A549 (cell line): ENCODE measurements at regions not wholly inside any gene's neighbourhood (a gene's known extent, or its start where the extent isn't known, plus 50 kb on each side); places are given as distances from the start of the nearest gene placed in this dataset.

Experiments used
- ATAC-seq, 2 experiments: fragments of 200-7000 bp in 1 of 2; fragments of >200 bp in 1 of 2; cut with Nextera tagmentation in 1 of 2; cut with Tn5 transposase in 1 of 2; 3 replicates each; pipeline versions ENCODE4 v1.8.0 to v1.9.1; 2018 to 2020; ENCODE audit warnings: mild to moderate bottlenecking in 1 of 2, moderate library complexity in 1 of 2
- CTCF ChIA-PET: fragments of 300-600 bp; sonication (Branson Sonifier 250); formaldehyde crosslinking; extraction: SDS; loops from one replicate; lab custom pipeline; 2021; ENCODE audit warnings: antibody characterized with exemption, inconsistent platforms; lab: Yijun Ruan, JAX
- POLR2A ChIA-PET: fragments of 350-600 bp; formaldehyde crosslinking; extraction: SDS; loops from one replicate; lab custom pipeline; 2021; ENCODE audit warnings: antibody characterized with exemption, inconsistent platforms; lab: Yijun Ruan, JAX
- DNase-seq, 2 experiments: peaks; one replicate each; pipeline versions ENCODE4 v3.0.0 to v3.0.0-alpha.2; 2011 to 2016; ENCODE audit warnings: low read depth in 1 of 2, low spot score in 1 of 2
- FAIRE-seq: peaks from 2 replicates; lab custom pipeline; 2011; peaks lifted over from hg19 to GRCh38; lab: Jason Lieb, UNC
- H3K27ac ChIP-seq, 2 experiments: fragments of >200 bp; sonication (Bioruptor Twin); formaldehyde crosslinking; 3 replicates each; pipeline ENCODE4 v1.5.1; 2016 to 2017
- H3K4me1 ChIP-seq: fragments of >200 bp; sonication (Bioruptor Twin); formaldehyde crosslinking; 3 replicates; pipeline ENCODE4 v1.6.1; 2016
- H3K4me2 ChIP-seq: fragments of >200 bp; sonication (Bioruptor Twin); formaldehyde crosslinking; 3 replicates; pipeline ENCODE4 v1.6.1; 2016
- H3K4me3 ChIP-seq: fragments of >200 bp; sonication (Bioruptor Twin); formaldehyde crosslinking; 3 replicates; pipeline ENCODE4 v1.5.1; 2016
- H3K9me3 ChIP-seq: fragments of >200 bp; sonication (Bioruptor Twin); formaldehyde crosslinking; 3 replicates; pipeline ENCODE4 v1.6.1; 2016
- BHLHE40 ChIP-seq: IDR thresholded peaks from 2 replicates; pipeline ENCODE4 v1.6.1; 2012; ENCODE audit warnings: low read depth, low read length, inconsistent platforms
- CHD2 ChIP-seq: fragments of 150-350 bp; IDR thresholded peaks from 2 replicates; pipeline ENCODE4 v1.6.1; 2014; ENCODE audit warnings: low read length; ENCODE audit not compliant: partially characterized antibody
- CHD4 ChIP-seq: fragments of 200-600 bp; sonication (generic); IDR thresholded peaks from 2 replicates; pipeline ENCODE4 v1.6.1; 2016; ENCODE audit warnings: antibody characterized with exemption, mild to moderate bottlenecking, borderline replicate concordance
- FOSB ChIP-seq: fragments of 250-450 bp; sonication (Bioruptor Pico); IDR thresholded peaks from 2 replicates; pipeline ENCODE4 v1.5.0; 2020; ENCODE audit warnings: mild to moderate bottlenecking, moderate library complexity
- FOXS1 ChIP-seq: fragments of 250-450 bp; sonication (Bioruptor Pico); IDR thresholded peaks from 2 replicates; pipeline ENCODE4 v1.5.0; 2020; ENCODE audit warnings: mild to moderate bottlenecking, moderate library complexity
- JUN ChIP-seq, 2 experiments: fragments of >200 bp; sonication (Bioruptor Twin); formaldehyde crosslinking; IDR thresholded peaks; 2 replicates in 1 of 2; 3 replicates in 1 of 2; pipeline ENCODE4 v1.6.1; 2016 to 2017
- KDM5A ChIP-seq: fragments of 200-600 bp; sonication (generic); IDR thresholded peaks from 2 replicates; pipeline ENCODE4 v1.6.1; 2016; ENCODE audit warnings: antibody characterized with exemption, mild to moderate bottlenecking
- MYC ChIP-seq: IDR thresholded peaks from 2 replicates; pipeline ENCODE4 v1.6.1; 2012; ENCODE audit warnings: mild to moderate bottlenecking, inconsistent platforms, low read length, improper control_type of control experiment, borderline replicate concordance
- NFE2L2 ChIP-seq: fragments of 150-350 bp; conservative IDR thresholded peaks from 2 replicates; pipeline ENCODE4 v1.6.1; 2014; ENCODE audit warnings: low read length
- RCOR1 ChIP-seq: fragments of 150-350 bp; IDR thresholded peaks from 2 replicates; pipeline ENCODE4 v1.6.1; 2014; ENCODE audit warnings: antibody characterized with exemption, low read length, low read depth
- RFX5 ChIP-seq: fragments of 450-650 bp; IDR thresholded peaks from 2 replicates; pipeline ENCODE4 v1.7.1; 2014; ENCODE audit warnings: antibody characterized with exemption, mild to moderate bottlenecking, moderate library complexity
- TFCP2L1 ChIP-seq: fragments of 250-450 bp; sonication (Bioruptor Pico); IDR thresholded peaks from 2 replicates; pipeline ENCODE4 v1.5.0; 2021; ENCODE audit warnings: mild to moderate bottlenecking
- WGBS: methylation state at CpG from one replicate; pipeline ENCODE4 v1.1.6; 2017; ENCODE audit errors: missing lambda C conversion rate; 5-methylcytosine and 5-hydroxymethylcytosine counted together
- TF ChIP-seq, protein P1 (sequence below): IDR thresholded peaks from 2 replicates; pipeline ENCODE4 v1.6.1; 2012; ENCODE audit warnings: low read depth, borderline replicate concordance
- TF ChIP-seq, protein P2 (sequence below): fragments of 250-450 bp; sonication (Bioruptor Pico); IDR thresholded peaks from 2 replicates; pipeline ENCODE4 v1.5.0; 2021; ENCODE audit warnings: mild to moderate bottlenecking, moderate library complexity, borderline replicate concordance
- TF ChIP-seq, protein P3 (sequence below): fragments of >200 bp; sonication (Bioruptor Twin); formaldehyde crosslinking; IDR thresholded peaks from 3 replicates; pipeline ENCODE4 v1.6.1; 2016
- TF ChIP-seq, protein P4 (sequence below): fragments of >200 bp; sonication (Bioruptor Twin); formaldehyde crosslinking; IDR thresholded peaks from 3 replicates; pipeline ENCODE4 v1.5.1; 2016

DNA sequence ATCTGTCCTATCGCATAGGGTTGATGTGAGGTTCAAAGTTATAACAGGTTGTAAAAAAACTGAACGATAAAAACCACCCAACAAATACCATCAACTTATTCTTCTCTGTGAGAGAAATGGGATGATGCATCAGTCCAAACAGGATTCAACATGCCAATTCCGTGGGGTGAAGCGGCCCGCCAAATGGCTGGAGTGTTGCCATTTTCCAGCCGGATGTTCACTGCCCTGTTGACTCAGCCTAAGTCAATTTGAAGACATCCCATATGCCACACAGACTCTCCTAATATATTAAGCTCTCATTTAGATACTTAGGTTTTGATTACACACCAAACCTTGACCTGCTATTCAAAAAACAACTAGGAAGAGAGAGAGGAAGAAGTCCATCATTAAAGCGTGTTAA lies 311.1 kb downstream of the VPS13C start:
- FAIRE-seq, result peak; percentile 13
- WGBS, result 38% methylated on average over 7 of the region's 7 CpGs
- H3K9me3 ChIP-seq, result no peaks in the 10 kb centered on the region

DNA sequence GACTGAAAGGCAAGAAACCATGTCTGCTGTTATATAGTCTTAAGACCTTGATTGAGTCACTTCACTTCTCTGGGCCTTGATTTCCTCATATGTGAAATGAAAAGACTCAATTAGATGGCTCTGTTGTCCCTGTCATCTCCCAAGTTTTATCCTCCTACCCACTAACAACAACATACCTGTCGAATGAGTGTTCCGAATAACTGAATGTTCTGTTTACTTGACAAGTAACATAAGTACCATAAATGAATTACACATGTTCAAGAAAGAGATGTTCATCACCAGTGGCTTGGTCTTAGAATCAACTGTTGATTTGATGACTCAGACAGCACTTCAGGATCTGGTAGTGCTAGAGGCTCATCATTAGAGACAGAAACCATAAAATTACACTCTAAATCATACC lies 311.7 kb downstream of the VPS13C start:
- POLR2A ChIA-PET, result interaction anchor here (0.5 kb wide), 1 partner anchor 925 kb away, joined by 3 read pairs; no protein-coding TSS in a partner anchor
- CTCF ChIA-PET, result interaction anchor here (1.1 kb wide), 1 partner anchor 11 kb away, joined by 3 read pairs; no protein-coding TSS in a partner anchor
- peak; percentile 65 for FAIRE-seq
- no peaks in the 10 kb centered on the region for H3K9me3 ChIP-seq
- no peak overlapping the region for H3K27ac ChIP-seq
- H3K4me1 ChIP-seq, result no peaks in the 10 kb centered on the region
- no peak for TF ChIP-seq FOXS1 (CRISPR knock-in tag)
- TF ChIP-seq RFX5, result no peak
- TF ChIP-seq, protein P1, sequence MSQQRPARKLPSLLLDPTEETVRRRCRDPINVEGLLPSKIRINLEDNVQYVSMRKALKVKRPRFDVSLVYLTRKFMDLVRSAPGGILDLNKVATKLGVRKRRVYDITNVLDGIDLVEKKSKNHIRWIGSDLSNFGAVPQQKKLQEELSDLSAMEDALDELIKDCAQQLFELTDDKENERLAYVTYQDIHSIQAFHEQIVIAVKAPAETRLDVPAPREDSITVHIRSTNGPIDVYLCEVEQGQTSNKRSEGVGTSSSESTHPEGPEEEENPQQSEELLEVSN, result no peak
- TF ChIP-seq FOSB (CRISPR knock-in tag), result no peak
- no peak for TF ChIP-seq TFCP2L1 (CRISPR knock-in tag)
- no peak overlapping the region for H3K4me3 ChIP-seq
- H3K4me2 ChIP-seq, result no peak overlapping the region
- ATAC-seq, result no peak
- 22% methylated on average over 2 of the region's 2 CpGs for WGBS
- no peak for DNase-seq

More for the DNA sequence above, 311.1 kb downstream of the VPS13C start:
- no peaks in the 10 kb centered on the region for H3K4me1 ChIP-seq
- ATAC-seq (no peak), DNase-seq (no peak)
- H3K27ac ChIP-seq, result no peak overlapping the region
- no peak overlapping the region for H3K4me3 ChIP-seq
- TF ChIP-seq KDM5A (no peak), MYC (no peak), BHLHE40 (no peak), CHD2 (no peak)
- no peak overlapping the region for H3K4me2 ChIP-seq
- ChIA-PET POLR2A (no interaction called here), CTCF (interaction anchor here (1.1 kb wide), 1 partner anchor 10 kb away, joined by 3 read pairs; no protein-coding TSS in a partner anchor)

DNA sequence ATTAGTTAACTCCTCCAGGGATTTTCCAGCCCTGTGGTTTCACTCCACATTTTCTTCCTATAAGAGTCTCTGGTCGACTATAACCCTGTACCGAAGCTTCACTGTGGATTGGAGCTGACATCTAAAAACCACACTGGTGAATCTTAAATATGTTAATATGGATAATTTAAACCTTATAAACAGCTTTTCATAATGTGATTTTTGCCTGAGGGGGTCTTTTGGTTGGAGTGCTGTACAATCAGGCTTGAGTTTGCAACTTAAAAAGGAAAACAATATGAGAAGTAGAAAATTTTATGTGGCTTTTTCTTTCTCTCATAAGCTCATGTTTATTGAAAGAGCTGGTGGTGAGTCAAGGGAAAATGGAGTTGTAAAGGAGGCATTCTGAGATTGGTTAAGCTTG lies 313.7 kb downstream of the VPS13C start:
- H3K4me1 ChIP-seq, result no peaks in the 10 kb centered on the region
- H3K4me3 ChIP-seq, result no peak overlapping the region
- ChIA-PET POLR2A (no interaction called here), CTCF (no interaction called here)
- H3K4me2 ChIP-seq, result no peak overlapping the region
- WGBS, result 33% methylated on average over 2 of the region's 2 CpGs
- FAIRE-seq (no peak), ATAC-seq (no peak), DNase-seq (no peak)
- no peak overlapping the region for H3K27ac ChIP-seq
- no peaks in the 10 kb centered on the region for H3K9me3 ChIP-seq
- TF ChIP-seq FOXS1 (CRISPR knock-in tag), result no peak
- TF ChIP-seq JUN (IDR thresholded peaks at IDR 0.05), result no peak
- TF ChIP-seq, protein P2, sequence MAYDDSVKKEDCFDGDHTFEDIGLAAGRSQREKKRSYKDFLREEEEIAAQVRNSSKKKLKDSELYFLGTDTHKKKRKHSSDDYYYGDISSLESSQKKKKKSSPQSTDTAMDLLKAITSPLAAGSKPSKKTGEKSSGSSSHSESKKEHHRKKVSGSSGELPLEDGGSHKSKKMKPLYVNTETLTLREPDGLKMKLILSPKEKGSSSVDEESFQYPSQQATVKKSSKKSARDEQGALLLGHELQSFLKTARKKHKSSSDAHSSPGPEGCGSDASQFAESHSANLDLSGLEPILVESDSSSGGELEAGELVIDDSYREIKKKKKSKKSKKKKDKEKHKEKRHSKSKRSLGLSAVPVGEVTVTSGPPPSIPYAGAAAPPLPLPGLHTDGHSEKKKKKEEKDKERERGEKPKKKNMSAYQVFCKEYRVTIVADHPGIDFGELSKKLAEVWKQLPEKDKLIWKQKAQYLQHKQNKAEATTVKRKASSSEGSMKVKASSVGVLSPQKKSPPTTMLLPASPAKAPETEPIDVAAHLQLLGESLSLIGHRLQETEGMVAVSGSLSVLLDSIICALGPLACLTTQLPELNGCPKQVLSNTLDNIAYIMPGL, result no peak
- no peak for TF ChIP-seq NFE2L2
- no peak for TF ChIP-seq FOSB (CRISPR knock-in tag)
- TF ChIP-seq RCOR1, result no peak
- TF ChIP-seq, protein P3, sequence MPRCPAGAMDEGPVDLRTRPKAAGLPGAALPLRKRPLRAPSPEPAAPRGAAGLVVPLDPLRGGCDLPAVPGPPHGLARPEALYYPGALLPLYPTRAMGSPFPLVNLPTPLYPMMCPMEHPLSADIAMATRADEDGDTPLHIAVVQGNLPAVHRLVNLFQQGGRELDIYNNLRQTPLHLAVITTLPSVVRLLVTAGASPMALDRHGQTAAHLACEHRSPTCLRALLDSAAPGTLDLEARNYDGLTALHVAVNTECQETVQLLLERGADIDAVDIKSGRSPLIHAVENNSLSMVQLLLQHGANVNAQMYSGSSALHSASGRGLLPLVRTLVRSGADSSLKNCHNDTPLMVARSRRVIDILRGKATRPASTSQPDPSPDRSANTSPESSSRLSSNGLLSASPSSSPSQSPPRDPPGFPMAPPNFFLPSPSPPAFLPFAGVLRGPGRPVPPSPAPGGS, result no peak

DNA sequence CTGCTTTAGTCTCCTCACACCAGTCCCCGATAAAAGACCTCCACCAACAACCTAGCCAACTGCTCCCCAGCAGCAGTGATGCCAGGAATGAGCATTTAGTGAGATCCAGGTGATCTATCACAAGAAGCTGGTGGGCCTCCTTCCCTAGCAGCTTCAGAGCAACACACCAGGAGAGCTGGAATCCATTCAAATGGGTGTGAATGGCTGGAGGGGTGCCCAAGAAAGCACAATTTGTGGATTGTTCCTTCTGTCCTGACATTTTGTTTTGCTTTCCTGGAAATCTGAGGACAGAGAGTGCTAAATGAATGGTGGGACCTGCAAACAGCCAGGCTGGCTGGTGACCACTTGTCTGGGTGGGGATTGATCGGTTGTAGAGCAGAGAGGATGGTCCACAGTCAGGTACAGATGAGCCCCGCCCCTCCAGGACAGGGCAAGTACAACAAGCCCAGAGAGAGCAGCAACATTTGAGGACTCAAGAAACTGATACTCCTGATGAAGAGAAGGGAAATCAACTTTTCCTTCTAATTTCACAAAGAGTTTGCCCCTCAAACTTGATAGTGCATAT lies 316.8 kb downstream of the VPS13C start:
- CTCF ChIA-PET, result interaction anchor here (0.5 to 0.7 kb wide), 2 partner anchors 39 to 90 kb away, joined by 3 read pairs; no protein-coding TSS in a partner anchor
- H3K27ac ChIP-seq, result no peak overlapping the region
- no peak for FAIRE-seq
- TF ChIP-seq BHLHE40 (no peak), CHD4 (no peak)
- TF ChIP-seq, protein P4, sequence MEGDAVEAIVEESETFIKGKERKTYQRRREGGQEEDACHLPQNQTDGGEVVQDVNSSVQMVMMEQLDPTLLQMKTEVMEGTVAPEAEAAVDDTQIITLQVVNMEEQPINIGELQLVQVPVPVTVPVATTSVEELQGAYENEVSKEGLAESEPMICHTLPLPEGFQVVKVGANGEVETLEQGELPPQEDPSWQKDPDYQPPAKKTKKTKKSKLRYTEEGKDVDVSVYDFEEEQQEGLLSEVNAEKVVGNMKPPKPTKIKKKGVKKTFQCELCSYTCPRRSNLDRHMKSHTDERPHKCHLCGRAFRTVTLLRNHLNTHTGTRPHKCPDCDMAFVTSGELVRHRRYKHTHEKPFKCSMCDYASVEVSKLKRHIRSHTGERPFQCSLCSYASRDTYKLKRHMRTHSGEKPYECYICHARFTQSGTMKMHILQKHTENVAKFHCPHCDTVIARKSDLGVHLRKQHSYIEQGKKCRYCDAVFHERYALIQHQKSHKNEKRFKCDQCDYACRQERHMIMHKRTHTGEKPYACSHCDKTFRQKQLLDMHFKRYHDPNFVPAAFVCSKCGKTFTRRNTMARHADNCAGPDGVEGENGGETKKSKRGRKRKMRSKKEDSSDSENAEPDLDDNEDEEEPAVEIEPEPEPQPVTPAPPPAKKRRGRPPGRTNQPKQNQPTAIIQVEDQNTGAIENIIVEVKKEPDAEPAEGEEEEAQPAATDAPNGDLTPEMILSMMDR, result no peak
- TF ChIP-seq, all 56 proteins: peak for 0
- 0% methylated on average over 3 of the region's 3 CpGs for WGBS
- DNase-seq (no peak), ATAC-seq (no peak)
- no peaks in the 10 kb centered on the region for H3K4me1 ChIP-seq
- POLR2A ChIA-PET, result no interaction called here
- H3K4me3 ChIP-seq, result no peak overlapping the region
- H3K9me3 ChIP-seq, result no peaks in the 10 kb centered on the region
- H3K4me2 ChIP-seq, result no peak overlapping the region
